CD4-positive, CD25-positive, alpha-beta regulatory T cell (primary cell): ENCODE measurements at regions not wholly inside any gene's neighbourhood (a gene's known extent, or its start where the extent isn't known, plus 50 kb on each side); places are given as distances from the start of the nearest gene placed in this dataset.
A peak's percentile ranks its signal among the peaks of the same experiment; 100 is the strongest.
"Not testable (repeated sequence)": the region's sequence is repeated elsewhere in the genome, so short reads cannot be mapped to it uniquely, and the experiment has no call there.

ENCODE experiments used
- ATAC-seq, 2 donors: fragments of 150-1000 bp; cut with Tn5 transposase; one replicate each; pipeline ENCODE4 v1.10.0; 2021; ENCODE audit warnings: low read depth in 2 of 2, moderate number of reproducible peaks in 2 of 2, moderate library complexity in 1 of 2
- DNase-seq, 3 donors: peaks; one replicate each; pipeline versions ENCODE4 v3.0.0 to v3.0.0-alpha.2; 2012 to 2022; ENCODE audit warnings: mixed read lengths in 1 of 3
- H3K27ac ChIP-seq: one replicate; pipeline ENCODE4 v1.7.0; 2013; ENCODE audit warnings: mild to moderate bottlenecking, low read length; ENCODE audit not compliant: insufficient read depth, poor library complexity, severe bottlenecking
- H3K27me3 ChIP-seq: one replicate; pipeline ENCODE4 v1.7.0; 2013; ENCODE audit warnings: low read length; ENCODE audit not compliant: control insufficient read depth, insufficient read depth
- H3K36me3 ChIP-seq: one replicate; pipeline ENCODE4 v1.7.0; 2013; ENCODE audit warnings: mild to moderate bottlenecking, low read length, moderate library complexity; ENCODE audit not compliant: control insufficient read depth, insufficient read depth
- H3K4me1 ChIP-seq: 2 replicates; pipeline ENCODE4 v1.7.0; 2013; ENCODE audit warnings: mild to moderate bottlenecking, low read length; ENCODE audit not compliant: insufficient read depth, control insufficient read depth, poor library complexity, severe bottlenecking
- H3K4me3 ChIP-seq: one replicate; pipeline ENCODE4 v1.7.0; 2013; ENCODE audit warnings: low read depth, mild to moderate bottlenecking, low read length, moderate library complexity
- H3K9me3 ChIP-seq, 2 experiments: 1 replicate in 1 of 2; 2 replicates in 1 of 2; pipeline ENCODE4 v1.7.0; 2013; ENCODE audit warnings: low read length in 2 of 2, mild to moderate bottlenecking in 1 of 2, moderate library complexity in 1 of 2; ENCODE audit not compliant: control insufficient read depth in 2 of 2
- H3K27ac Mint-ChIP-seq, 3 donors: one replicate each; pipeline ENCODE4 v1.8.0; 2020 to 2022; ENCODE audit warnings: mild to moderate bottlenecking in 3 of 3, mixed read lengths in 3 of 3, moderate library complexity in 2 of 3
- H3K27me3 Mint-ChIP-seq: one replicate; pipeline ENCODE4 v1.8.0; 2022; ENCODE audit warnings: mild to moderate bottlenecking, mixed read lengths
- H3K36me3 Mint-ChIP-seq: one replicate; pipeline ENCODE4 v1.8.0; 2020; ENCODE audit warnings: mixed read lengths
- H3K4me1 Mint-ChIP-seq, 4 donors: one replicate each; pipeline ENCODE4 v1.8.0; 2020 to 2022; ENCODE audit warnings: mixed read lengths in 4 of 4, mild to moderate bottlenecking in 1 of 4
- H3K4me3 Mint-ChIP-seq, 4 donors: one replicate each; pipeline ENCODE4 v1.8.0; 2020 to 2022; ENCODE audit warnings: mild to moderate bottlenecking in 4 of 4, mixed read lengths in 4 of 4, moderate library complexity in 3 of 4
- H3K9me3 Mint-ChIP-seq, 7 donors: one replicate each; pipeline ENCODE4 v1.8.0; 2020 to 2022; ENCODE audit warnings: mixed read lengths in 7 of 7, mild to moderate bottlenecking in 3 of 7, moderate library complexity in 2 of 7

- ATAC-seq: peak in 1 of 2 donors; percentile 43
- H3K27ac Mint-ChIP-seq, H3K36me3 Mint-ChIP-seq: not testable (repeated sequence)
Observed at GRCh38 chr14:106365894-106366293, 839.5 kb downstream of the TMEM121 start.

GRCh38 chr14:106366971-106367370 lies 840.6 kb downstream of the TMEM121 start:
- H3K9me3 ChIP-seq, H3K27ac Mint-ChIP-seq, ATAC-seq, H3K4me3 Mint-ChIP-seq, DNase-seq, H3K36me3 ChIP-seq, H3K27me3 ChIP-seq, H3K9me3 Mint-ChIP-seq, H3K27ac ChIP-seq, H3K4me1 Mint-ChIP-seq, H3K36me3 Mint-ChIP-seq, H3K4me1 ChIP-seq, H3K4me3 ChIP-seq: not testable (repeated sequence)
- peaks cover 30% of the 10 kb centered on the region for H3K27me3 Mint-ChIP-seq

More at GRCh38 chr14:106365894-106366293, 839.5 kb downstream of the TMEM121 start:
- H3K9me3 ChIP-seq, H3K27me3 ChIP-seq, H3K36me3 ChIP-seq, H3K4me1 Mint-ChIP-seq, H3K4me1 ChIP-seq, H3K27ac ChIP-seq, DNase-seq, H3K4me3 Mint-ChIP-seq, H3K4me3 ChIP-seq, H3K9me3 Mint-ChIP-seq: not testable (repeated sequence)
- H3K27me3 Mint-ChIP-seq: peaks cover 22% of the 10 kb centered on the region

GRCh38 chr14:106369456-106369855 lies 843.1 kb downstream of the TMEM121 start:
- H3K36me3 Mint-ChIP-seq, H3K4me1 ChIP-seq, H3K27ac Mint-ChIP-seq, ATAC-seq, H3K27ac ChIP-seq, H3K27me3 ChIP-seq, DNase-seq, H3K4me3 ChIP-seq, H3K4me3 Mint-ChIP-seq, H3K36me3 ChIP-seq, H3K9me3 ChIP-seq, H3K9me3 Mint-ChIP-seq: not testable (repeated sequence)
- peaks cover 27% of the 10 kb centered on the region for H3K27me3 Mint-ChIP-seq
- H3K4me1 Mint-ChIP-seq: peaks cover 0 to 14% (median 2%) of the 10 kb centered on the region in 4 donors

- Histone ChIP-seq H3K27me3 (no peaks in the 10 kb centered on the region), H3K4me3 (no peak overlapping the region), H3K4me1 (peaks cover 8% of the 10 kb centered on the region), H3K36me3 (no peaks in the 10 kb centered on the region), H3K27ac (no peak overlapping the region), H3K9me3 (no peaks in the 10 kb centered on the region)
- Mint-ChIP-seq H3K9me3 (peaks cover 0 to 5% (median 0%) of the 10 kb centered on the region in 7 donors), H3K27ac (peak overlapping the region in 2 of 3 donors; percentile 12 to 43), H3K27me3 (peaks cover 18% of the 10 kb centered on the region), H3K36me3 (no peaks in the 10 kb centered on the region), H3K4me1 (peaks cover 0 to 16% (median 2%) of the 10 kb centered on the region in 4 donors), H3K4me3 (peak overlapping the region in 2 of 4 donors; percentile 44 to 82)
- DNase-seq (peak; percentile 51 to 80 (median 59)), ATAC-seq (peak; percentile 79 to 87)
Observed at GRCh38 chr14:106372870-106373652, 846.7 kb downstream of the TMEM121 start.

- not testable (repeated sequence) for H3K4me3 ChIP-seq, H3K27ac ChIP-seq, H3K9me3 ChIP-seq, H3K36me3 Mint-ChIP-seq, DNase-seq, ATAC-seq, H3K36me3 ChIP-seq, H3K9me3 Mint-ChIP-seq, H3K27ac Mint-ChIP-seq, H3K27me3 ChIP-seq, H3K4me1 ChIP-seq
- peaks cover 0 to 20% (median 2%) of the 10 kb centered on the region in 4 donors for H3K4me1 Mint-ChIP-seq
- H3K4me3 Mint-ChIP-seq: peak overlapping the region in 2 of 4 donors; percentile 44 to 82
- peaks cover 18% of the 10 kb centered on the region for H3K27me3 Mint-ChIP-seq
Observed at GRCh38 chr14:106373653-106374110, 847.3 kb downstream of the TMEM121 start.

GRCh38 chr14:106377432-106377831 lies 851.0 kb downstream of the TMEM121 start:
- Mint-ChIP-seq H3K27me3 (peaks cover 11% of the 10 kb centered on the region), H3K9me3 (no peaks in the 10 kb centered on the region), H3K4me3 (no peak overlapping the region), H3K36me3 (no peaks in the 10 kb centered on the region), H3K4me1 (peaks cover 0 to 21% (median 5%) of the 10 kb centered on the region in 4 donors), H3K27ac (no peak overlapping the region)
- no peaks in the 10 kb centered on the region for H3K36me3 ChIP-seq
- H3K27me3 ChIP-seq: peaks cover 2% of the 10 kb centered on the region
- H3K4me3 ChIP-seq: no peak overlapping the region
- H3K9me3 ChIP-seq: no peaks in the 10 kb centered on the region
- no peak for ATAC-seq
- peaks cover 8% of the 10 kb centered on the region for H3K4me1 ChIP-seq
- no peak for DNase-seq
- no peak overlapping the region for H3K27ac ChIP-seq

GRCh38 chr14:106378191-106378590 lies 851.8 kb downstream of the TMEM121 start:
- Mint-ChIP-seq H3K4me1 (peaks cover 0 to 18% (median 3%) of the 10 kb centered on the region in 4 donors), H3K36me3 (no peaks in the 10 kb centered on the region), H3K27me3 (peaks cover 11% of the 10 kb centered on the region), H3K9me3 (no peaks in the 10 kb centered on the region), H3K27ac (no peak overlapping the region), H3K4me3 (no peak overlapping the region)
- peak in 2 of 3 donors; percentile 9 to 47 for DNase-seq
- H3K27me3 ChIP-seq: peaks cover 2% of the 10 kb centered on the region
- H3K4me3 ChIP-seq: no peak overlapping the region
- H3K27ac ChIP-seq: no peak overlapping the region
- no peaks in the 10 kb centered on the region for H3K9me3 ChIP-seq
- H3K4me1 ChIP-seq: peaks cover 8% of the 10 kb centered on the region
- ATAC-seq: no peak
- H3K36me3 ChIP-seq: no peaks in the 10 kb centered on the region

GRCh38 chr14:106380740-106381139 lies 854.4 kb downstream of the TMEM121 start:
- Mint-ChIP-seq H3K27ac (no peak overlapping the region), H3K27me3 (peaks cover 6% of the 10 kb centered on the region), H3K36me3 (no peaks in the 10 kb centered on the region), H3K9me3 (no peaks in the 10 kb centered on the region), H3K4me1 (peaks cover 0 to 6% (median 2%) of the 10 kb centered on the region in 4 donors), H3K4me3 (no peak overlapping the region)
- peaks cover 2% of the 10 kb centered on the region for H3K27me3 ChIP-seq
- DNase-seq (no peak), ATAC-seq (no peak)
- no peak overlapping the region for H3K4me3 ChIP-seq
- no peaks in the 10 kb centered on the region for H3K4me1 ChIP-seq
- H3K9me3 ChIP-seq: no peaks in the 10 kb centered on the region
- H3K36me3 ChIP-seq: no peaks in the 10 kb centered on the region
- H3K27ac ChIP-seq: no peak overlapping the region
